Right ventricle myocardium inferior (tissue), 1 donor: ENCODE measurements at regions not wholly inside any gene's neighbourhood (a gene's known extent, or its start where the extent isn't known, plus 50 kb on each side); places are given as distances from the start of the nearest gene placed in this dataset.
"Not testable (repeated sequence)": the region's sequence is repeated elsewhere in the genome, so short reads cannot be mapped to it uniquely, and the experiment has no call there.

Experiments used
- ATAC-seq: fragments of 200-7000 bp; cut with Tn5 transposase; one replicate; pipeline ENCODE4 v1.9.1; 2020; ENCODE audit warnings: mild to moderate bottlenecking, moderate library complexity
- DNase-seq: peaks from one replicate; pipeline ENCODE4 v3.0.0; 2021; ENCODE audit errors: missing footprints
- intact Hi-C: fragments of 100-400 bp; cut with DNase I; formaldehyde crosslinking; loops from one replicate; pipeline ENCODE4 v1.11.0; 2022
- donor health status: DM: no; HTN: yes; CAD: no; lungs with severe emphysema.

GRCh38 chr5:51109786-51110410 is 273.4 kb upstream of the ISL1 start:
- no peak for DNase-seq
- ATAC-seq, result no peak
- intact Hi-C loops, result no loop called here

GRCh38 chr5:51131266-51131665 is 252.0 kb upstream of the ISL1 start:
- intact Hi-C loops, result no loop called here
- DNase-seq (no peak), ATAC-seq (no peak)

GRCh38 chr5:51138164-51138563 is 245.1 kb upstream of the ISL1 start:
- intact Hi-C loops, result no loop called here
- DNase-seq (no peak), ATAC-seq (no peak)

GRCh38 chr5:51148437-51148836 is 234.8 kb upstream of the ISL1 start:
- intact Hi-C loops, result no loop called here
- ATAC-seq, result no peak
- no peak for DNase-seq

- ATAC-seq (no peak), DNase-seq (no peak)
- intact Hi-C loops, result no loop called here
These were observed 227.0 kb upstream of the ISL1 start for GRCh38 chr5:51156222-51156621.

GRCh38 chr5:51156838-51157237 is 226.4 kb upstream of the ISL1 start:
- no peak for ATAC-seq

GRCh38 chr5:51159164-51159563 is 224.1 kb upstream of the ISL1 start:
- DNase-seq (no peak), ATAC-seq (no peak)
- intact Hi-C loops, result no loop called here

More at GRCh38 chr5:51156838-51157237, 226.4 kb upstream of the ISL1 start:
- intact Hi-C loops, result no loop called here
- DNase-seq, result no peak

- DNase-seq, result no peak
- peak; percentile 23 for ATAC-seq
These were observed 223.6 kb upstream of the ISL1 start for GRCh38 chr5:51159606-51160005.

GRCh38 chr5:51162245-51162644 is 221.0 kb upstream of the ISL1 start:
- intact Hi-C loops, result no loop called here
- no peak for DNase-seq
- no peak for ATAC-seq

More at GRCh38 chr5:51159606-51160005, 223.6 kb upstream of the ISL1 start:
- intact Hi-C loops, result no loop called here

GRCh38 chr5:51165621-51166020 is 217.6 kb upstream of the ISL1 start:
- DNase-seq, intact Hi-C loops, ATAC-seq: not testable (repeated sequence)

GRCh38 chr5:51172903-51173626 is 210.2 kb upstream of the ISL1 start:
- intact Hi-C loops, result no loop called here
- no peak for DNase-seq
- ATAC-seq, result no peak

GRCh38 chr5:51181208-51181894 is 201.9 kb upstream of the ISL1 start:
- intact Hi-C loops, result no loop called here
- no peak for DNase-seq
- no peak for ATAC-seq

- no peak for ATAC-seq
- DNase-seq, result no peak
- intact Hi-C loops, result no loop called here
These were observed 197.4 kb upstream of the ISL1 start for GRCh38 chr5:51185850-51186329.

- no peak for ATAC-seq
- DNase-seq, result no peak
- intact Hi-C loops, result no loop called here
These were observed 195.2 kb upstream of the ISL1 start for GRCh38 chr5:51188001-51188591.

GRCh38 chr5:51194671-51195070 is 188.6 kb upstream of the ISL1 start:
- ATAC-seq (no peak), DNase-seq (no peak)
- intact Hi-C loops, result no loop called here

GRCh38 chr5:51201024-51201423 is 182.2 kb upstream of the ISL1 start:
- intact Hi-C loops, result no loop called here
- no peak for DNase-seq
- no peak for ATAC-seq

GRCh38 chr5:51201708-51202107 is 181.5 kb upstream of the ISL1 start:
- ATAC-seq (no peak), DNase-seq (no peak)
- intact Hi-C loops, result no loop called here

GRCh38 chr5:51202161-51202560 is 181.1 kb upstream of the ISL1 start:
- intact Hi-C loops, result no loop called here
- DNase-seq, result no peak
- no peak for ATAC-seq

- intact Hi-C loops, result no loop called here
- DNase-seq (no peak), ATAC-seq (no peak)
These were observed 179.7 kb upstream of the ISL1 start for GRCh38 chr5:51203598-51203997.

GRCh38 chr5:51208296-51208695 is 175.0 kb upstream of the ISL1 start:
- ATAC-seq, result no peak
- intact Hi-C loops, result no loop called here

More at GRCh38 chr5:51208296-51208695, 175.0 kb upstream of the ISL1 start:
- no peak for DNase-seq
